Stimulated activated memory B cell treated with anti-CD40 and anti-IgM and Interleukin-4, amounts not matched to agents 10 μg/mL and 1 μg/mL and 100 μg/mL, for 72 hours (primary cell): ENCODE measurements at regions not wholly inside any gene's neighbourhood (a gene's known extent, or its start where the extent isn't known, plus 50 kb on each side); places are given as distances from the start of the nearest gene placed in this dataset.

Experiments used
- ATAC-seq: fragments of 150-1000 bp; cut with Tn5 transposase; 2 replicates; pipeline ENCODE4 v1.10.0; 2021
- H3K27ac Mint-ChIP-seq: one replicate; pipeline ENCODE4 v1.8.0; 2022; ENCODE audit warnings: mild to moderate bottlenecking, mixed read lengths
- H3K27me3 Mint-ChIP-seq: one replicate; pipeline ENCODE4 v1.8.0; 2022; ENCODE audit warnings: mixed read lengths
- H3K36me3 Mint-ChIP-seq: one replicate; pipeline ENCODE4 v1.8.0; 2022; ENCODE audit warnings: mixed read lengths
- H3K4me1 Mint-ChIP-seq: one replicate; pipeline ENCODE4 v1.8.0; 2022; ENCODE audit warnings: mixed read lengths
- H3K4me3 Mint-ChIP-seq: one replicate; pipeline ENCODE4 v1.8.0; 2022; ENCODE audit warnings: mild to moderate bottlenecking, moderate library complexity, mixed read lengths
- H3K9me3 Mint-ChIP-seq: one replicate; pipeline ENCODE4 v1.8.0; 2022; ENCODE audit warnings: mixed read lengths

GRCh38 chr17:71057938-71058337 is 888.6 kb downstream of the KCNJ2 start:
- ATAC-seq: no peak
- peaks cover 11% of the 10 kb centered on the region for H3K9me3 Mint-ChIP-seq
- no peak overlapping the region for H3K27ac Mint-ChIP-seq
- no peaks in the 10 kb centered on the region for H3K36me3 Mint-ChIP-seq
- H3K27me3 Mint-ChIP-seq: no peaks in the 10 kb centered on the region
- no peaks in the 10 kb centered on the region for H3K4me1 Mint-ChIP-seq
- H3K4me3 Mint-ChIP-seq: no peak overlapping the region

GRCh38 chr17:71063127-71063526 is 893.8 kb downstream of the KCNJ2 start:
- no peak for ATAC-seq
- no peak overlapping the region for H3K27ac Mint-ChIP-seq

GRCh38 chr17:71063559-71063958 is 894.2 kb downstream of the KCNJ2 start:
- no peak overlapping the region for H3K27ac Mint-ChIP-seq
- H3K27me3 Mint-ChIP-seq: no peaks in the 10 kb centered on the region
- no peak overlapping the region for H3K4me3 Mint-ChIP-seq
- H3K9me3 Mint-ChIP-seq: peaks cover 11% of the 10 kb centered on the region
- H3K4me1 Mint-ChIP-seq: no peaks in the 10 kb centered on the region
- no peaks in the 10 kb centered on the region for H3K36me3 Mint-ChIP-seq
- no peak for ATAC-seq

More at GRCh38 chr17:71063127-71063526, 893.8 kb downstream of the KCNJ2 start:
- Mint-ChIP-seq H3K4me3 (no peak overlapping the region), H3K4me1 (no peaks in the 10 kb centered on the region), H3K27me3 (no peaks in the 10 kb centered on the region), H3K9me3 (peaks cover 11% of the 10 kb centered on the region), H3K36me3 (no peaks in the 10 kb centered on the region)

- no peak for ATAC-seq
- Mint-ChIP-seq H3K9me3 (no peaks in the 10 kb centered on the region), H3K36me3 (no peaks in the 10 kb centered on the region), H3K27me3 (no peaks in the 10 kb centered on the region), H3K27ac (no peak overlapping the region), H3K4me1 (no peaks in the 10 kb centered on the region), H3K4me3 (no peak overlapping the region)
Measured at GRCh38 chr17:71067669-71068407, 898.5 kb downstream of the KCNJ2 start.

GRCh38 chr17:71068408-71068750 is 899.0 kb downstream of the KCNJ2 start:
- Mint-ChIP-seq H3K4me3 (no peak overlapping the region), H3K36me3 (no peaks in the 10 kb centered on the region), H3K9me3 (no peaks in the 10 kb centered on the region), H3K27ac (no peak overlapping the region), H3K4me1 (no peaks in the 10 kb centered on the region), H3K27me3 (no peaks in the 10 kb centered on the region)
- no peak for ATAC-seq

GRCh38 chr17:71071041-71071440 is 901.7 kb downstream of the KCNJ2 start:
- Mint-ChIP-seq H3K4me1 (no peaks in the 10 kb centered on the region), H3K4me3 (no peak overlapping the region), H3K9me3 (peaks cover 5% of the 10 kb centered on the region), H3K27me3 (no peaks in the 10 kb centered on the region), H3K36me3 (no peaks in the 10 kb centered on the region), H3K27ac (no peak overlapping the region)
- no peak for ATAC-seq

- Mint-ChIP-seq H3K27me3 (no peaks in the 10 kb centered on the region), H3K4me1 (no peaks in the 10 kb centered on the region), H3K36me3 (no peaks in the 10 kb centered on the region), H3K4me3 (no peak overlapping the region), H3K9me3 (peaks cover 7% of the 10 kb centered on the region), H3K27ac (no peak overlapping the region)
- ATAC-seq: peak; percentile 34
Measured at GRCh38 chr17:71071837-71072236, 902.5 kb downstream of the KCNJ2 start.

- Mint-ChIP-seq H3K4me3 (no peak overlapping the region), H3K27me3 (no peaks in the 10 kb centered on the region), H3K4me1 (no peaks in the 10 kb centered on the region), H3K9me3 (peaks cover 20% of the 10 kb centered on the region), H3K27ac (no peak overlapping the region), H3K36me3 (no peaks in the 10 kb centered on the region)
- ATAC-seq: no peak
Measured at GRCh38 chr17:71080937-71081336, 911.6 kb downstream of the KCNJ2 start.

GRCh38 chr17:71081666-71082065 is 912.3 kb downstream of the KCNJ2 start:
- no peak for ATAC-seq
- no peak overlapping the region for H3K27ac Mint-ChIP-seq
- peaks cover 19% of the 10 kb centered on the region for H3K9me3 Mint-ChIP-seq
- no peaks in the 10 kb centered on the region for H3K4me1 Mint-ChIP-seq
- no peaks in the 10 kb centered on the region for H3K36me3 Mint-ChIP-seq
- no peak overlapping the region for H3K4me3 Mint-ChIP-seq
- no peaks in the 10 kb centered on the region for H3K27me3 Mint-ChIP-seq

- ATAC-seq: no peak
- no peak overlapping the region for H3K4me3 Mint-ChIP-seq
- H3K27me3 Mint-ChIP-seq: no peaks in the 10 kb centered on the region
- no peak overlapping the region for H3K27ac Mint-ChIP-seq
- H3K4me1 Mint-ChIP-seq: no peaks in the 10 kb centered on the region
- peaks cover 13% of the 10 kb centered on the region for H3K9me3 Mint-ChIP-seq
- no peaks in the 10 kb centered on the region for H3K36me3 Mint-ChIP-seq
Measured at GRCh38 chr17:71084219-71084618, 914.9 kb downstream of the KCNJ2 start.

- H3K36me3 Mint-ChIP-seq: no peaks in the 10 kb centered on the region
- H3K27ac Mint-ChIP-seq: no peak overlapping the region
- H3K27me3 Mint-ChIP-seq: no peaks in the 10 kb centered on the region
- H3K9me3 Mint-ChIP-seq: peaks cover 9% of the 10 kb centered on the region
- ATAC-seq: no peak
- H3K4me1 Mint-ChIP-seq: no peaks in the 10 kb centered on the region
- H3K4me3 Mint-ChIP-seq: no peak overlapping the region
Measured at GRCh38 chr17:71084838-71085237, 915.5 kb downstream of the KCNJ2 start.

GRCh38 chr17:71085238-71086033 is 916.1 kb downstream of the KCNJ2 start:
- H3K4me3 Mint-ChIP-seq: no peak overlapping the region
- H3K27ac Mint-ChIP-seq: no peak overlapping the region
- no peak for ATAC-seq
- no peaks in the 10 kb centered on the region for H3K4me1 Mint-ChIP-seq
- H3K27me3 Mint-ChIP-seq: no peaks in the 10 kb centered on the region
- peaks cover 6% of the 10 kb centered on the region for H3K9me3 Mint-ChIP-seq
- H3K36me3 Mint-ChIP-seq: no peaks in the 10 kb centered on the region

GRCh38 chr17:71089431-71089830 is 920.1 kb downstream of the KCNJ2 start:
- Mint-ChIP-seq H3K4me1 (no peaks in the 10 kb centered on the region), H3K4me3 (no peak overlapping the region), H3K9me3 (peaks cover 2% of the 10 kb centered on the region), H3K27ac (no peak overlapping the region), H3K36me3 (no peaks in the 10 kb centered on the region), H3K27me3 (no peaks in the 10 kb centered on the region)
- ATAC-seq: no peak

- ATAC-seq: no peak
- H3K27me3 Mint-ChIP-seq: no peaks in the 10 kb centered on the region
- no peak overlapping the region for H3K4me3 Mint-ChIP-seq
- H3K27ac Mint-ChIP-seq: no peak overlapping the region
- peaks cover 17% of the 10 kb centered on the region for H3K9me3 Mint-ChIP-seq
- no peaks in the 10 kb centered on the region for H3K36me3 Mint-ChIP-seq
- H3K4me1 Mint-ChIP-seq: no peaks in the 10 kb centered on the region
Measured at GRCh38 chr17:71098071-71098470, 928.7 kb downstream of the KCNJ2 start.

- H3K27ac Mint-ChIP-seq: no peak overlapping the region
- H3K9me3 Mint-ChIP-seq: peaks cover 19% of the 10 kb centered on the region
- no peaks in the 10 kb centered on the region for H3K27me3 Mint-ChIP-seq
- no peak for ATAC-seq
- H3K4me3 Mint-ChIP-seq: no peak overlapping the region
- H3K36me3 Mint-ChIP-seq: no peaks in the 10 kb centered on the region
- H3K4me1 Mint-ChIP-seq: no peaks in the 10 kb centered on the region
Measured at GRCh38 chr17:71099003-71099714, 929.8 kb downstream of the KCNJ2 start.
